ENCODE measurements at regions not wholly inside any gene's neighbourhood (a gene's known extent, or its start where the extent isn't known, plus 50 kb on each side); places are given as distances from the start of the nearest gene placed in this dataset.

DNA sequence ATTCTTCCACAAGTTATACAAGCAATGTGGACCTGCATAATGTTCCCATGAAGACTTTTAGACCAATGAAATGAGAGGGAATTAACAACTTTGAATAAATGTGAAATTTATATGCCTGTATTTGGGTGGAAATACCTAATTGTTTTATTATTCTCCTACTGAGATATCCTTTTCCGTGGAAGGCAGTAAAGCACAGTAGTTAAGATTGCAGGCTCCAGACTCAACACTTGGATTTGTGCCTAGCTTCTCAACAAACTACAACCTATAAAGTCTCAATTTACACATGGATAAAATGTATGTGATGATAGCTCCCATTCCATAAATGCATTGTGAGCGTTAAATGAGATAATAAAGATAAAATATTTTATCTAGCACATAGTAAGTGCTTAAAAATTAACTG is 857.8 kb downstream of the CENPC start:
- Mint-ChIP-seq H3K9me3 (no peaks in the 10 kb centered on the region), H3K4me1 (ENCODE audit: low read depth) (no peaks in the 10 kb centered on the region), H3K27me3 (no peaks in the 10 kb centered on the region), H3K27ac (no peak overlapping the region), H3K4me3 (no peak overlapping the region), H3K36me3 (ENCODE audit: low read depth) (no peaks in the 10 kb centered on the region)
- no peak for DNase-seq
- TF ChIP-seq, protein P1, sequence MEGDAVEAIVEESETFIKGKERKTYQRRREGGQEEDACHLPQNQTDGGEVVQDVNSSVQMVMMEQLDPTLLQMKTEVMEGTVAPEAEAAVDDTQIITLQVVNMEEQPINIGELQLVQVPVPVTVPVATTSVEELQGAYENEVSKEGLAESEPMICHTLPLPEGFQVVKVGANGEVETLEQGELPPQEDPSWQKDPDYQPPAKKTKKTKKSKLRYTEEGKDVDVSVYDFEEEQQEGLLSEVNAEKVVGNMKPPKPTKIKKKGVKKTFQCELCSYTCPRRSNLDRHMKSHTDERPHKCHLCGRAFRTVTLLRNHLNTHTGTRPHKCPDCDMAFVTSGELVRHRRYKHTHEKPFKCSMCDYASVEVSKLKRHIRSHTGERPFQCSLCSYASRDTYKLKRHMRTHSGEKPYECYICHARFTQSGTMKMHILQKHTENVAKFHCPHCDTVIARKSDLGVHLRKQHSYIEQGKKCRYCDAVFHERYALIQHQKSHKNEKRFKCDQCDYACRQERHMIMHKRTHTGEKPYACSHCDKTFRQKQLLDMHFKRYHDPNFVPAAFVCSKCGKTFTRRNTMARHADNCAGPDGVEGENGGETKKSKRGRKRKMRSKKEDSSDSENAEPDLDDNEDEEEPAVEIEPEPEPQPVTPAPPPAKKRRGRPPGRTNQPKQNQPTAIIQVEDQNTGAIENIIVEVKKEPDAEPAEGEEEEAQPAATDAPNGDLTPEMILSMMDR (IDR thresholded peaks at IDR 0.05), result no peak
- CTCF ChIA-PET, result no interaction called here
- no peak for ATAC-seq
- POLR2A ChIA-PET, result no interaction called here
- intact Hi-C loops (cut with micrococcal nuclease), result no loop called here

DNA sequence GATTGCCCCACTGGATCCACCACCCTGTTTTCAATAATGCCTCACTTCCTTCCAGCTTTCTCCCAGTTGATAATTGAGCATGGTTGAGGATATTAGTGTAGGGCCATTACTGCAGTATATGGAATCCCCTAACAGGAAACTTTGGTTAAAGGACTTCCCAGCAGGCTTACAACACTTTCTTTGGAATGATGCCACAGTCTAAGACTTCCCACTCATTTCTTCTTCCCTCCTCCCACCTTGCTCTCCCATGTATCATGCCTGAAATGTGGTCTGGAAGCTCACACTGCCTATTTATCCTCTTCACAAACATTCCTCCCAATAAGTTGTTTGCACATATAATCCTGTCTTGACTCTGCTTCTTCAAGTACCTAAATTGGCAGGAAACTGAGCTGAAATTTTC is 863.3 kb downstream of the CENPC start:
- H3K36me3 Mint-ChIP-seq (ENCODE audit: low read depth), result no peaks in the 10 kb centered on the region
- H3K4me1 Mint-ChIP-seq (ENCODE audit: low read depth), result no peaks in the 10 kb centered on the region
- H3K27ac Mint-ChIP-seq, result no peak overlapping the region
- H3K27me3 Mint-ChIP-seq, result no peaks in the 10 kb centered on the region
- DNase-seq (no peak), ATAC-seq (no peak)
- intact Hi-C loops (cut with micrococcal nuclease), result no loop called here
- CTCF ChIA-PET, result no interaction called here
- TF ChIP-seq, protein P1 (IDR thresholded peaks at IDR 0.05), result no peak
- H3K4me3 Mint-ChIP-seq, result no peak overlapping the region
- POLR2A ChIA-PET, result no interaction called here
- H3K9me3 Mint-ChIP-seq, result no peaks in the 10 kb centered on the region

DNA sequence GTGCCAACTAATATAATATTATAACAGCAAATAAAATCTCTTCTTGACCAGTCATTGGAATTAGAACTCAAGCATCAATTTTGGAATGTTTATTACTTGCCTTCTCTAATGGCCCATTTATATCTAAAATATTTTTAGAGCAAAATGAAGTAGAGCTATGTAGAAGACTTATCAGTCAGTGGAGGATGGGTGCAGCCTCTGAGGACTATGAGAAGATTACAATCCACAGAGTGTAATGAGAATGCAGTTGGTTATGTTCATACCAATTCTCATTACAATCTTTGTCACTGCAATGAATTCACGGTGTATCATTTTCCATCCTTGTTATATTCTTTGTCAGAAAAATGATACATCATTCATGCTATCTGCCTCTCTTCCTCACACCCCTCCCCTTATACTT is 878.1 kb downstream of the CENPC start:
- no peaks in the 10 kb centered on the region for H3K36me3 Mint-ChIP-seq (ENCODE audit: low read depth)
- ATAC-seq, result no peak
- H3K27ac Mint-ChIP-seq, result no peak overlapping the region
- TF ChIP-seq, protein P1 (IDR thresholded peaks at IDR 0.05), result no peak
- no peaks in the 10 kb centered on the region for H3K27me3 Mint-ChIP-seq
- no peak for DNase-seq
- no peak overlapping the region for H3K4me3 Mint-ChIP-seq
- intact Hi-C loops (cut with micrococcal nuclease), result no loop called here
- H3K4me1 Mint-ChIP-seq (ENCODE audit: low read depth), result no peaks in the 10 kb centered on the region
- CTCF ChIA-PET, result no interaction called here
- peaks cover 2% of the 10 kb centered on the region for H3K9me3 Mint-ChIP-seq
- POLR2A ChIA-PET, result no interaction called here

DNA sequence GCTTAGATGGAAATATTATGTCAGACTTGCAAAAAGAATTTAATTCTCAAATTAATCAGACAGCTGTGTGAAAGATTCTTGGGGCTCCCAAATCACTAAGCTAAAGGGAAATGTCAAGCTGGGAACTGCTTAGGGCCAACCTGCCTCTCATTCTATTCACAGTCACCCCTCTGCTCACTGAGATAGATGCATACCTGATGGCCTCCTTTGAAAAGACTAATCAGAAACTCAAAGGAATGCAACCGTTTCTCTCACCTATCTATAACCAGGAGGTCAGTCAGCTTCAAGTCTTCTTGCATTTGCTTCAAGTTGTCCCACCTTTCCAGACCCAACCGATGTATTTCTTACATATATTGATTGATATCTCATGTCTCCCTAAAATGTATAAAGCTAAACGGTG is 882.7 kb downstream of the CENPC start:
- no peak for ATAC-seq
- TF ChIP-seq, protein P1 (IDR thresholded peaks at IDR 0.05), result no peak
- intact Hi-C loops (cut with micrococcal nuclease), result no loop called here
- no peaks in the 10 kb centered on the region for H3K9me3 Mint-ChIP-seq
- H3K27me3 Mint-ChIP-seq, result no peaks in the 10 kb centered on the region
- CTCF ChIA-PET, result interaction anchor here (1.1 kb wide), 1 partner anchor 120 kb away, joined by 3 read pairs; no protein-coding TSS in a partner anchor
- POLR2A ChIA-PET, result no interaction called here
- H3K36me3 Mint-ChIP-seq (ENCODE audit: low read depth), result no peaks in the 10 kb centered on the region
- H3K4me1 Mint-ChIP-seq (ENCODE audit: low read depth), result no peaks in the 10 kb centered on the region
- DNase-seq, result no peak
- H3K27ac Mint-ChIP-seq, result no peak overlapping the region
- H3K4me3 Mint-ChIP-seq, result no peak overlapping the region

DNA sequence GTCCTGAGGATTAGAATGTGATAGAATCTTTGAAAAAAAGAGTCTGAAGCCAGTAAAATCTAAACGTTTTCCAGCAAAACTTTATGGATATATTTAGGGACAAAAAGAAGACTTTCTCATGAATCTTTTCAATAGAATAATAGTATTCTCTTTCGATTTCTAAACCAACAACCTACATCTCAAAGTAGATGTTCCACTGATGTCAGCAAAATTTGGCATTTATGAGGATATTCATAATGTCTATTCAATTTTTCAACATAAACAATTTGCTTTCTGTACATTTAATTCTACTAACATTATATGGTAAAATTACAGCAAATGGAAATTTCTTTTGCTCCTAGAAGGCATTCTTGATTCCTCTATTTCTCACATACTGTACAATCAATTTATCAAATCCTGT is 886.5 kb downstream of the CENPC start:
- H3K27ac Mint-ChIP-seq, result no peak overlapping the region
- intact Hi-C loops (cut with micrococcal nuclease), result no loop called here
- CTCF ChIA-PET, result no interaction called here
- no peak for DNase-seq
- no peak overlapping the region for H3K4me3 Mint-ChIP-seq
- H3K4me1 Mint-ChIP-seq (ENCODE audit: low read depth), result no peaks in the 10 kb centered on the region
- POLR2A ChIA-PET, result no interaction called here
- H3K9me3 Mint-ChIP-seq, result no peaks in the 10 kb centered on the region
- TF ChIP-seq, protein P1 (IDR thresholded peaks at IDR 0.05), result no peak
- H3K27me3 Mint-ChIP-seq, result no peaks in the 10 kb centered on the region
- no peak for ATAC-seq
- no peaks in the 10 kb centered on the region for H3K36me3 Mint-ChIP-seq (ENCODE audit: low read depth)

Measured in activated CD8-positive, alpha-beta T cell treated with anti-CD3 and anti-CD28 coated beads for 36 hours (primary cell).